NCI-H146 treated with DMSO at 0.1 percent for 48 hours (cell line): ENCODE measurements at regions not wholly inside any gene's neighbourhood (a gene's known extent, or its start where the extent isn't known, plus 50 kb on each side); places are given as distances from the start of the nearest gene placed in this dataset.
"Not testable (repeated sequence)": the region's sequence is repeated elsewhere in the genome, so short reads cannot be mapped to it uniquely, and the experiment has no call there.

Experiments
- DNase-seq: peaks from one replicate; lab custom pipeline; 2025; ENCODE audit not compliant: unreplicated experiment; lab: John Stamatoyannopoulos, UW

GRCh38 chr21:20221981-20222380 lies 776.2 kb upstream of the NCAM2 start:
- not testable (repeated sequence) for DNase-seq

GRCh38 chr21:20236649-20237048 lies 761.6 kb upstream of the NCAM2 start:
- not testable (repeated sequence) for DNase-seq

- DNase-seq: no peak
These were observed 748.8 kb upstream of the NCAM2 start for GRCh38 chr21:20249401-20249800.

- DNase-seq: no peak
These were observed 747.9 kb upstream of the NCAM2 start for GRCh38 chr21:20250337-20250736.

GRCh38 chr21:20253261-20253660 lies 744.9 kb upstream of the NCAM2 start:
- no peak for DNase-seq

GRCh38 chr21:20254964-20255363 lies 743.2 kb upstream of the NCAM2 start:
- DNase-seq: no peak

- no peak for DNase-seq
These were observed 741.0 kb upstream of the NCAM2 start for GRCh38 chr21:20257052-20257740.

GRCh38 chr21:20258542-20258941 lies 739.7 kb upstream of the NCAM2 start:
- no peak for DNase-seq

- DNase-seq: no peak
These were observed 739.0 kb upstream of the NCAM2 start for GRCh38 chr21:20259031-20259867.

- DNase-seq: no peak
These were observed 738.1 kb upstream of the NCAM2 start for GRCh38 chr21:20260124-20260523.

- no peak for DNase-seq
These were observed 736.8 kb upstream of the NCAM2 start for GRCh38 chr21:20261364-20261763.

- DNase-seq: no peak
These were observed 732.3 kb upstream of the NCAM2 start for GRCh38 chr21:20265707-20266440.

GRCh38 chr21:20266441-20266710 lies 731.8 kb upstream of the NCAM2 start:
- DNase-seq: no peak

- DNase-seq: no peak
These were observed 727.7 kb upstream of the NCAM2 start for GRCh38 chr21:20270365-20271055.

- peak; percentile 26 for DNase-seq
These were observed 725.3 kb upstream of the NCAM2 start for GRCh38 chr21:20272791-20273362.

- no peak for DNase-seq
These were observed 721.8 kb upstream of the NCAM2 start for GRCh38 chr21:20276377-20276776.

- DNase-seq: peak; percentile 4
These were observed 721.3 kb upstream of the NCAM2 start for GRCh38 chr21:20276954-20277353.

- no peak for DNase-seq
These were observed 714.4 kb upstream of the NCAM2 start for GRCh38 chr21:20283836-20284235.

GRCh38 chr21:20292280-20292679 lies 705.9 kb upstream of the NCAM2 start:
- DNase-seq: no peak

- DNase-seq: not testable (repeated sequence)
These were observed 705.4 kb upstream of the NCAM2 start for GRCh38 chr21:20292854-20293253.

GRCh38 chr21:20301395-20301794 lies 696.8 kb upstream of the NCAM2 start:
- no peak for DNase-seq
